ENCODE measurements at regions not wholly inside any gene's neighbourhood (a gene's known extent, or its start where the extent isn't known, plus 50 kb on each side); places are given as distances from the start of the nearest gene placed in this dataset.

DNA sequence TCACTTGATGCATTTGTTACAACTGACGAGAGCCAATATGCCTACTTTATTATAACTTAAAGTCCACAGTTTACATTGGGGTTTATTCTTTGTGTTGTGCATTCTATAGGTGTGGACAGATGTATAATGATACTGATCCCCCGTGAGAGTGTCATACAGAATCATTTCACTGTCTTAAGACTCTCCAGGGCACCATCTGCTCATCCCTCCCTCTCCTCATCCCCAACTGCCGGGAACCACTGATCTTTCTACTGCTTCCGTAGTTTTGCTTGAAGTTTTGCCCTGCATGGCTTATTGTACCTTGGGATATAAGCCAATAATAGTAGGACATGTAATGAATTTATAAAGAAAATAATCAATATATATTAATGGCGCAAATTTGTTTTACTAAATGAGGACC is 137.8 kb upstream of the MSX1 start:
- H3K4me3 ChIP-seq (ENCODE audit: low read depth, low read length), result no peak overlapping the region
- no peak for DNase-seq (ENCODE audit: low read depth)
- no peak for TF ChIP-seq CTCF (IDR thresholded peaks at IDR 0.05; ENCODE audit: low read depth, low read length, missing control alignments)

DNA sequence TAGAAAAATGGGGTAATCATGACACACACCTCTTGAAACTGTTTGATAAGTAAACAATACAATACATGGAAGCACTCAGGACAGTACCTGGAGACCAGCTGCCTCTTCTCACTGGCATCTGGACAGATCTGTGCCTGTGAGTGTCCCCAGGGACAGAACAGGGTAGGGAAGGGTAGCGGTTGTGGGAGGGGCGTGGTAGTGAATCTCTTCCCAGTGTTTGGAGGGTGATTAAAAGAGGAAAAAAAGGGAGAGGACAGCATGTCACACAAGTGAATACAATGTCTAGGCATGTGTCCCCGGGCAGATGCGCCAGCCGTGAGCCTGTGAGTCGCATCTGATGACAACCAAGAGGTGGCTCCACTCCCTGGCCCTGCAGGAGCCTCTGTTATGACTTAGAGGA is 138.8 kb upstream of the MSX1 start:
- H3K4me3 ChIP-seq (ENCODE audit: low read depth, low read length), result no peak overlapping the region
- no peak for TF ChIP-seq CTCF (IDR thresholded peaks at IDR 0.05; ENCODE audit: low read depth, low read length, missing control alignments)
- DNase-seq (ENCODE audit: low read depth), result no peak

- no peak for DNase-seq (ENCODE audit: low read depth)
- H3K4me3 ChIP-seq (ENCODE audit: low read depth, low read length), result no peak overlapping the region
- no peak for TF ChIP-seq CTCF (IDR thresholded peaks at IDR 0.05; ENCODE audit: low read depth, low read length, missing control alignments)
Observed at GRCh38 chr4:4719436-4719835, 140.0 kb upstream of the MSX1 start.

GRCh38 chr4:4717692-4718091 is 141.8 kb upstream of the MSX1 start:
- TF ChIP-seq CTCF (IDR thresholded peaks at IDR 0.05; ENCODE audit: low read depth, low read length, missing control alignments), result no peak
- DNase-seq (ENCODE audit: low read depth), result no peak
- H3K4me3 ChIP-seq (ENCODE audit: low read depth, low read length), result no peak overlapping the region

GRCh38 chr4:4714331-4714730 is 145.1 kb upstream of the MSX1 start:
- TF ChIP-seq CTCF (IDR thresholded peaks at IDR 0.05; ENCODE audit: low read depth, low read length, missing control alignments), result no peak
- H3K4me3 ChIP-seq (ENCODE audit: low read depth, low read length), result no peak overlapping the region
- DNase-seq (ENCODE audit: low read depth), result no peak

DNA sequence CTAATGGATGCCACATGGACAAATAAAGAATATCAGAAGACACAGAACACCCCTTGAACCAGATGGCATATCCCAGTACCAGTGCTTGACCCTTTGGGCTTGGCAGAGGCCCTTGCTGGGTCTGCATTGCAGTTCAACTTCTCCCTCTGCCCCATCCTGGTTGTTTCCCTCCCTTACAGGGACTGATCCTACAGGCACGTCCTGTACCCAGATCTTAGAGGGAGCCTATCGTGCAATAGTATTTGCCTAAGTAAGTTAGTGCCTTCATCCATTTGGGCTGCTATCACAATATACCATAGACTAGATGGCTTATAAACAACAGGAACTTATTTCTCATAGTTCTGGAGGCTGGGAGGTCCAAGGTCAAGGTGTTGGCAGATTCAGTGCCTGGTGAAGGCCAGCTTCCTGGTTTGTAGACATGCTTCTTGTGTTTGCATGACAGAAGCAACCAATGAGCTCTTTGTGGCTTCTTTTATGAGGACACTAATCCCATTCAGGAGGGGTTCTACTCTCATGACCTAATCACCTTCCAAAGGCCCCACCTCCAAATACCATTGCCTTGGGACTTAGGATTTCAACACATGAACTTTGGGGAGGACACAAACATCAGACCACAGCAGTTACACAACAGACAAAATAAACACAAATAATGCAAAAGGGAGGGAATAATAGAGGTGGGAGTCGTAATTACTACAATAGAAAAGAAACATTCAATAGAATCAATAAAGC is 146.5 kb upstream of the MSX1 start:
- DNase-seq (ENCODE audit: low read depth), result no peak
- H3K4me3 ChIP-seq (ENCODE audit: low read depth, low read length), result no peak overlapping the region
- no peak for TF ChIP-seq CTCF (IDR thresholded peaks at IDR 0.05; ENCODE audit: low read depth, low read length, missing control alignments)

GRCh38 chr4:4711902-4712301 is 147.6 kb upstream of the MSX1 start:
- no peak for TF ChIP-seq CTCF (IDR thresholded peaks at IDR 0.05; ENCODE audit: low read depth, low read length, missing control alignments)
- H3K4me3 ChIP-seq (ENCODE audit: low read depth, low read length), result no peak overlapping the region
- DNase-seq (ENCODE audit: low read depth), result no peak
